Activated CD4-positive, alpha-beta T cell treated with anti-CD3 and anti-CD28 coated beads, Interleukin-2, amount 10 ng/mL, durations not matched to agents 7 days and 5 days (primary cell): ENCODE measurements at regions not wholly inside any gene's neighbourhood (a gene's known extent, or its start where the extent isn't known, plus 50 kb on each side); places are given as distances from the start of the nearest gene placed in this dataset.
A peak's percentile ranks its signal among the peaks of the same experiment; 100 is the strongest.

ENCODE experiments used
- CTCF ChIA-PET: fragments of 350-600 bp; sonication (Branson Sonifier 250); formaldehyde crosslinking; loops from one replicate; lab custom pipeline; 2021; ENCODE audit warnings: antibody characterized with exemption; lab: Charles Lee
- POLR2A ChIA-PET: fragments of 350-600 bp; sonication (Branson Sonifier 250); formaldehyde crosslinking; loops from one replicate; lab custom pipeline; 2021; ENCODE audit warnings: antibody characterized with exemption; lab: Charles Lee
- DNase-seq: peaks from one replicate; pipeline ENCODE4 v3.0.0-alpha.2; 2020
- H3K27ac Mint-ChIP-seq: one replicate; pipeline ENCODE4 v1.8.0; 2021; ENCODE audit warnings: mild to moderate bottlenecking, moderate library complexity, mixed read lengths
- H3K27me3 Mint-ChIP-seq: one replicate; pipeline ENCODE4 v1.8.0; 2021; ENCODE audit warnings: mixed read lengths
- H3K36me3 Mint-ChIP-seq: one replicate; pipeline ENCODE4 v1.8.0; 2021; ENCODE audit warnings: low read depth, mixed read lengths
- H3K4me1 Mint-ChIP-seq: one replicate; pipeline ENCODE4 v1.8.0; 2021; ENCODE audit warnings: mixed read lengths
- H3K4me3 Mint-ChIP-seq: one replicate; pipeline ENCODE4 v1.8.0; 2021; ENCODE audit warnings: mild to moderate bottlenecking, moderate library complexity, mixed read lengths
- H3K9me3 Mint-ChIP-seq: one replicate; pipeline ENCODE4 v1.8.0; 2021; ENCODE audit warnings: mixed read lengths

DNA sequence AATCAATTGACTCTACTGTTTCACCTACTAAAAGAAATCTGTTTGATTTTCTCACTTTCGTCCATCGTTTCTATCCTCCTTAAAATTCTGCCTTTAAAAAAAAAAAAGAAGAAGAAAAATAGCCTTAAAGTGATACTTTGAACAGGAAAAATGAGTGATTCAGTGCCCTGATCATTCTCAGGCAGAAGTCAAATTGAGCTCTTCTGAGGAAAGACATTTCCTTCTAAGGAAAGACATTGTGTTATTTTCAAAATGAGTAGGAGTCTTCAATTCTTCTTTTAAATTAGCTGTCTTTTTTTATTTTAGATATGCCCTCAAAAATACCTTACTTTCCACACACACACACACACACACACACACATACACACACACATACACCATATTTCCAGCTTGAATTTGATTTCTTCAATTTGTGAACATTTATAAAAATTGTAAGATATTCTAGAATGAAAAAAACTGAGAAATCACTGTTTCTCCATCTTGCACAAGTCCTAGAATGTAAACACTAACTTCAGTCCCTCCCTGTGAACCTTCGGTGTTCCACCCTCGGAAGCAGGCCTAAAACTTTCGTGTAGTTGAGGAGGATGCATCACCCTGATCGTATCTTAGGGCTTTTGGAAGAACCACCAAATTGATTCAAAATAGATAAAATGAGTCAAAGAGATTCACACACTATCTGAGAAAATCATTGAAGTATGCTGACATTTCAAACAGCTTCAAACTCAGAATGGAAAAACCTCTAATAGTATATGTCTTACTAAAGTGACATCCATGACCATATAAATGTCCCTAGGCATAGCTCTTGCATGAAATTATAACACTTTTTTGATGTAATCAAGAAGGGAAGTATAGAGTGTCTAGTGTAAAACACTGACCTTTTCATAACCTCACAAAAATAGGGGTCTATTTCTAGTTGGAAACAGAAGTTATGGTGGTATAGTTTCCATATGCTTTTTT, 270.8 kb downstream of the GATA3 start:
- Mint-ChIP-seq H3K4me3 (no peak overlapping the region), H3K4me1 (peaks cover 43% of the 10 kb centered on the region), H3K27ac (no peak overlapping the region), H3K27me3 (peaks cover 5% of the 10 kb centered on the region), H3K36me3 (peaks cover 4% of the 10 kb centered on the region), H3K9me3 (no peaks in the 10 kb centered on the region)
- CTCF ChIA-PET: interaction anchor here (0.6 to 2.1 kb wide), 4 partner anchors 11 to 266 kb away, joined by 3 to 7 read pairs (median 4); no protein-coding TSS in a partner anchor
- POLR2A ChIA-PET: interaction anchor here (0.7 kb wide), 1 partner anchor 265 kb away, joined by 3 read pairs; no protein-coding TSS in a partner anchor
- DNase-seq: no peak

DNA sequence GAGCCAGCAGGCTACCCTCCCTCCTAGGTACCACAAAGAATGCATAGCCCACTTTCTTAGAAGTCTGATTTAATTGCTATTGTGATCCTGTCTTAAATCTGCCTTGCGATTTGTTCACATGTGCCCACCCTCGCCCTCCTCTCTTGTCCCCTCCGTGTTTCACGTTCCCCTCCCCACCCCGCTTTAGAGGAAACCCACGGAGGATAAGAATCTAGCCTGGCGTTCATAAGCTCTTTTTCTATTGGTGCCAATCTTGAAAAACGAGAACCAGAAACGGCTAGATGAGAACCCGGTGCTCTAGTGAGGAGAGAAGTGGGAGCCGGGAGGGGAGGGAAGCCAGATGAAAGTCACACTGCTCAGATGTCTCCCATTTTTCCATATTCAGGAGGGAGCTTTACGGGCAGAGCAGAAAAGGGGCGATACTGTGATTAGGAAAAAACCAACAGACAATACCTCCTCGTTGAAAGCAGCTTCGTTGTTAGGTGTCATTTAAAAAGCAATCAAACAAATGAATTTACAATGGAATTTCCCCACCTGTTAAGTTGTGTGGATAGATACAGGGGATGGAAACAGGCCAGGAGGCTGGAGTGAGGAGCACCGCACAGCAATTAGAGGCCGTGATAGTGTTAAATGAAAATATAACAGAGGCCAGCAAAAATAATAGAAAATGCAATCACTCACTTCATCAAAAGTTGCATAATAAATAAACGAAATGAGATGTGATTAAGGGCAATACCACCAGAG, 272.1 kb downstream of the GATA3 start:
- CTCF ChIA-PET: interaction anchor here (0.7 to 2.1 kb wide), 7 partner anchors 9 to 267 kb away, joined by 3 to 7 read pairs (median 3); no protein-coding TSS in a partner anchor
- Mint-ChIP-seq H3K27ac (peak overlapping the region; percentile 4), H3K9me3 (no peaks in the 10 kb centered on the region), H3K4me3 (no peak overlapping the region), H3K27me3 (peaks cover 4% of the 10 kb centered on the region), H3K4me1 (peaks cover 55% of the 10 kb centered on the region), H3K36me3 (peaks cover 9% of the 10 kb centered on the region)
- POLR2A ChIA-PET: no interaction called here
- no peak for DNase-seq

GRCh38 chr10:8327140-8327423, 272.6 kb downstream of the GATA3 start:
- Mint-ChIP-seq H3K36me3 (peaks cover 9% of the 10 kb centered on the region), H3K9me3 (no peaks in the 10 kb centered on the region), H3K4me1 (peaks cover 61% of the 10 kb centered on the region), H3K4me3 (no peak overlapping the region), H3K27me3 (peaks cover 4% of the 10 kb centered on the region), H3K27ac (no peak overlapping the region)
- ChIA-PET POLR2A (no interaction called here), CTCF (interaction anchor here (1.1 to 2.1 kb wide), 3 partner anchors 10 to 268 kb away, joined by 3 to 7 read pairs (median 4); no protein-coding TSS in a partner anchor)
- DNase-seq: no peak

GRCh38 chr10:8331387-8331786, 276.9 kb downstream of the GATA3 start:
- Mint-ChIP-seq H3K27ac (peak overlapping the region; percentile 89), H3K4me3 (peak overlapping the region; percentile 67), H3K9me3 (no peaks in the 10 kb centered on the region), H3K36me3 (peaks cover 9% of the 10 kb centered on the region), H3K27me3 (no peaks in the 10 kb centered on the region), H3K4me1 (peaks cover 68% of the 10 kb centered on the region)
- ChIA-PET POLR2A (interaction anchor here (1.3 to 1.4 kb wide), 3 partner anchors 8 to 71 kb away, joined by 4 read pairs; no protein-coding TSS in a partner anchor), CTCF (interaction anchor here (1.5 to 3.3 kb wide), 5 partner anchors 9 to 272 kb away, joined by 3 to 9 read pairs (median 5); no protein-coding TSS in a partner anchor)
- peak; percentile 18 for DNase-seq

GRCh38 chr10:8331896-8332729, 277.6 kb downstream of the GATA3 start:
- H3K27me3 Mint-ChIP-seq: no peaks in the 10 kb centered on the region
- H3K4me1 Mint-ChIP-seq: peaks cover 65% of the 10 kb centered on the region
- peak overlapping the region; percentile 67 for H3K4me3 Mint-ChIP-seq
- H3K27ac Mint-ChIP-seq: peak overlapping the region; percentile 89
- H3K9me3 Mint-ChIP-seq: no peaks in the 10 kb centered on the region
- peaks cover 9% of the 10 kb centered on the region for H3K36me3 Mint-ChIP-seq
- DNase-seq: peak; percentile 90
- ChIA-PET POLR2A (interaction anchor here (0.9 to 1.5 kb wide), 7 partner anchors 9 to 295 kb away, joined by 3 to 5 read pairs (median 4); no protein-coding TSS in a partner anchor), CTCF (interaction anchor here (0.5 to 3.3 kb wide), 10 partner anchors 8 to 304 kb away, joined by 3 to 9 read pairs (median 4); no protein-coding TSS in a partner anchor)

DNA sequence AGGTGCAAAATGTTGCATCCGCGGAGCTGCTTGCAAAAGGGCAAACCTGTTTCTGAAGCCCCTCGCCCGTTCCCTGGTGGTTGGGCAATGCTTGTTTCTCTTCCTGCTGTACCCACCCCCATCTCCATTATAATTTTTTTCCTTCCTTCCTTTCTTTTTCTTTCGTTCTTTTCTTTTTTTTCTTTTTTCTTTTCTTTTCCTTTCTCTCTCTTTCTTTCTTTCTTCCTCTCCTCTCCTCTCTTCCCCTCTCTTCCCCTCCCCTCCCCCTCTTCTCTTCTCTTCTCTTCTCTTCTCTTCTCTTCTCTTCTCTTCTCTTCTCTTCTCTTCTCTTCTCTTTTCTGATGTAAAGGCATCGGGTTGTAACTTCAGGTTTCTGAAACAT, 278.2 kb downstream of the GATA3 start:
- ChIA-PET CTCF (interaction anchor here (1.1 to 3.3 kb wide), 7 partner anchors 7 to 273 kb away, joined by 3 to 9 read pairs (median 4); no protein-coding TSS in a partner anchor), POLR2A (interaction anchor here (0.9 to 1.5 kb wide), 7 partner anchors 10 to 295 kb away, joined by 3 to 5 read pairs (median 4); no protein-coding TSS in a partner anchor)
- Mint-ChIP-seq H3K36me3 (peaks cover 9% of the 10 kb centered on the region), H3K27ac (peak overlapping the region; percentile 89), H3K4me1 (peaks cover 68% of the 10 kb centered on the region), H3K27me3 (no peaks in the 10 kb centered on the region), H3K4me3 (peak overlapping the region; percentile 67), H3K9me3 (no peaks in the 10 kb centered on the region)
- DNase-seq: no peak

- DNase-seq: no peak
- no peak overlapping the region for H3K4me3 Mint-ChIP-seq
- CTCF ChIA-PET: interaction anchor here (1.2 to 2.9 kb wide), 3 partner anchors 11 to 26 kb away, joined by 3 to 14 read pairs (median 3); no protein-coding TSS in a partner anchor
- peaks cover 9% of the 10 kb centered on the region for H3K36me3 Mint-ChIP-seq
- peaks cover 65% of the 10 kb centered on the region for H3K4me1 Mint-ChIP-seq
- no peak overlapping the region for H3K27ac Mint-ChIP-seq
- no peaks in the 10 kb centered on the region for H3K9me3 Mint-ChIP-seq
- H3K27me3 Mint-ChIP-seq: no peaks in the 10 kb centered on the region
- POLR2A ChIA-PET: no interaction called here
These were observed 280.1 kb downstream of the GATA3 start for GRCh38 chr10:8334631-8335030.

GRCh38 chr10:8336629-8337331, 282.3 kb downstream of the GATA3 start:
- peak overlapping the region; percentile 47 for H3K27ac Mint-ChIP-seq
- no peak overlapping the region for H3K4me3 Mint-ChIP-seq
- ChIA-PET CTCF (interaction anchor here (0.7 kb wide), 1 partner anchor 66 kb away, joined by 4 read pairs; no protein-coding TSS in a partner anchor), POLR2A (no interaction called here)
- peaks cover 43% of the 10 kb centered on the region for H3K4me1 Mint-ChIP-seq
- peaks cover 5% of the 10 kb centered on the region for H3K36me3 Mint-ChIP-seq
- no peak for DNase-seq
- H3K9me3 Mint-ChIP-seq: peaks cover 12% of the 10 kb centered on the region
- H3K27me3 Mint-ChIP-seq: no peaks in the 10 kb centered on the region

- Mint-ChIP-seq H3K4me3 (no peak overlapping the region), H3K4me1 (peaks cover 39% of the 10 kb centered on the region), H3K36me3 (peaks cover 5% of the 10 kb centered on the region), H3K27me3 (no peaks in the 10 kb centered on the region), H3K9me3 (peaks cover 12% of the 10 kb centered on the region), H3K27ac (peak overlapping the region; percentile 47)
- DNase-seq: no peak
- ChIA-PET CTCF (no interaction called here), POLR2A (no interaction called here)
These were observed 282.8 kb downstream of the GATA3 start for GRCh38 chr10:8337332-8337651.

- POLR2A ChIA-PET: no interaction called here
- Mint-ChIP-seq H3K27ac (no peak overlapping the region), H3K4me3 (no peak overlapping the region), H3K9me3 (peaks cover 12% of the 10 kb centered on the region), H3K36me3 (peaks cover 5% of the 10 kb centered on the region), H3K27me3 (no peaks in the 10 kb centered on the region), H3K4me1 (peaks cover 30% of the 10 kb centered on the region)
- no peak for DNase-seq
- CTCF ChIA-PET: interaction anchor here (0.6 to 1.1 kb wide), 2 partner anchors 12 to 262 kb away, joined by 3 to 4 read pairs; no protein-coding TSS in a partner anchor
These were observed 283.8 kb downstream of the GATA3 start for GRCh38 chr10:8338177-8338766.

GRCh38 chr10:8344756-8345155, 290.3 kb downstream of the GATA3 start:
- Mint-ChIP-seq H3K4me3 (no peak overlapping the region), H3K9me3 (peaks cover 12% of the 10 kb centered on the region), H3K27ac (no peak overlapping the region), H3K27me3 (peaks cover 2% of the 10 kb centered on the region), H3K36me3 (peaks cover 5% of the 10 kb centered on the region), H3K4me1 (no peaks in the 10 kb centered on the region)
- ChIA-PET CTCF (interaction anchor here (1.0 to 3.0 kb wide), 3 partner anchors 10 to 13 kb away, joined by 4 to 14 read pairs (median 4); no protein-coding TSS in a partner anchor), POLR2A (interaction anchor here (0.6 kb wide), 1 partner anchor 132 kb away, joined by 5 read pairs; no protein-coding TSS in a partner anchor)
- no peak for DNase-seq
